GM19035 (cell line): ENCODE measurements at regions not wholly inside any gene's neighbourhood (a gene's known extent, or its start where the extent isn't known, plus 50 kb on each side); places are given as distances from the start of the nearest gene placed in this dataset.

Experiments
- ATAC-seq: cut with Tn5 transposase; IDR thresholded peaks from one replicate; pipeline ENCODE4 v1.9.1; 2021; ENCODE audit not compliant: unreplicated experiment

DNA sequence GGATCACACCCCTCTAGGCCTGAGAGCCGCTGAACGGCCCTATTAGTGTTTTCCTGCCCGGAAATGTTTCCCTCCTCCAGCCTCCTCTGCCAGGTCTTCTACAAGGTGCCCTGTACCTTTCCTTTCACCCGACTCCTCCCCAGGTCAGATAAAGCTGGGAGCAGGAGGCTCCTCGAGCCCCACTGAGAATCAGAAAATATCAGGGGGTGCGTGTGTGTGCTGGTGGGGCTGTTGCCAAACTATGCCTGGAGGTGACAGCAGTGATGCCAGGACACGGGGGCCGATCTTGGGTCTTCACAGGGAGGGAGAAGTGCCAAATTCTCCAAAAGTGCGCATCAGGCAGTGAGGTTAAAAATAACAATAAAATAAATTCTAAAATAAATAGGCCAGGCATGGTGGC lies 222.8 kb upstream of the RREB1 start:
- no peak for ATAC-seq

DNA sequence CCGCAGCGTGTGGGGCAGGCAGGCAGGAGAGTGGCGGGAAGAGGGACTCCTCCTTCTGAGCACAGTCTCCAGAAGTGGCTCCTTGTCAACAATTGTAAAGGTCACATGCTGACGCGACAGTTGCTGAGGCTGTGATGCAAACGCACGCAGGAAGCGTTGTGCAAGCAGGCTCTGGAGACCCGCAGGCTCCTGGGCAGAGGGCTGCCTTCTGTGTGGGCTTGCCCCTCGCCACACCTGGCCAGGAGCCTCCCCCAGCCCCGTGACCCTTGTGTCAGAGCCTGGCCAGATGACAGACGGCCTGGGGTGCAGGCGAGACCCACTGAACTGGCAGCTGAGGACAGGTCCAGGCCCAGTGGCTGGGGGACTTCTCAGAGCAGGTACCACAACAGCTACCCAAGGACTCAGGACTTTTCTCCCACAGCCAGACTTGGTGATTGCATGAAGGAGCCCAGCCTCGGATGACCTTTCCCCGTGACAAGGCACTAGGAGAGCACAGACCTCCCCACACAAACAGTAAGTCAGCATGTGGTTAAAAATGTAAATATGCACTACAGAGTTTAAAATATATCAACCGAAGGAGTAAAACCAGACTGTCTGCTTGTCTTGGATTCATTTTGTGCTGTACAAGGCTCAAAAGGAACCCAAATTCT lies 222.1 kb upstream of the RREB1 start:
- no peak for ATAC-seq

DNA sequence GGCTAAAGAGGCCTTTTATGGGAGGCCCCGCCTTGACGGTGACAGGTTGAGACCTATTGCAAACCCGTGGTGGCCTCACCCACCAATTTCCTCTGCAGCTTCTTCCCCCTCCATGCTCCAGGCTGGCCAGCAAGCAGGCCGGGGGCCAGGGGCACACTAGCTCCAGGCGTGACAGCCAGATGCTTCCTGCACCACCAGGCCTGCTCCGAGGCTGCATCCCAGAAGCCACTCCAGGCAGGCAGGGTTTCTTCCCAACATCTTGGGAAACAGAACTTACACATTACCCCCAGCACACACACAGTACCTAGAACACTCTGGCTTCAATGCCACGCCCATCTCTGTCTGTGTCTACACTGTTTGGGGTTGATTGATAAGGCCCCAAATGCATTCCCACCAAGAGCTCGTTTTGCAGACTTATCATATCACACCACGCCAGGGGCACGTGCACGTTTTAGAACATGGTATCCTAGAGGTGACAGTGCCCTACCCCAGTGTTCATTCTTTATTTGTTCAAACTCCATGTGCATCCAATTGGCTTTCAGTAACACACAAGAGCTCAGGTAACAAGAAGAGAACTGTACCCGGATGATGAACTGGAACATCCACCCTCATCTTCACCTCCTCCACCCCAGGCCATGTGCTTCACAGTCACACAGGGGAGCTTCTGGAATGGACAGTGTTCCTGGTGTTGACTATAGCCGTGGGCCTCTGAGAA lies 221.4 kb upstream of the RREB1 start:
- ATAC-seq = no peak

DNA sequence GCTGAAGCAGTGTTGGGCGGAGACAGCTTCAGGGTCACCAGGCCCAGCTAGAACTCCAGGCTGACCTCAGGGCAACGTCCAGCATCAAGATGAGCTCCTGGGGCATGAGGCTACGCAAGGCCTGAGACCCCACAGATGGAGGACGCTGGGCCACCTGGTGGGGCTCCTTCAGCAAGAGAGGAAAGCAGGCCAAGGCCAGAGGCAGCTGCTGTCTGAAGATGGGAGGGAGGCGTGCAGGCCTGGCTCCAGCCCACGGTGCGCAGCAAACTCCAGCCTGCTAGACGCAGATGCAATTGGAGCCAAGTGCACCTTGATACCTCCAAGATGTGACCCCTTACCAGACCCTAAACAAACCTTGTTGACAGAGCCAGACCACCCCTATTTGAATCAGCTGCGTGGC lies 220.9 kb upstream of the RREB1 start:
- no peak for ATAC-seq

DNA sequence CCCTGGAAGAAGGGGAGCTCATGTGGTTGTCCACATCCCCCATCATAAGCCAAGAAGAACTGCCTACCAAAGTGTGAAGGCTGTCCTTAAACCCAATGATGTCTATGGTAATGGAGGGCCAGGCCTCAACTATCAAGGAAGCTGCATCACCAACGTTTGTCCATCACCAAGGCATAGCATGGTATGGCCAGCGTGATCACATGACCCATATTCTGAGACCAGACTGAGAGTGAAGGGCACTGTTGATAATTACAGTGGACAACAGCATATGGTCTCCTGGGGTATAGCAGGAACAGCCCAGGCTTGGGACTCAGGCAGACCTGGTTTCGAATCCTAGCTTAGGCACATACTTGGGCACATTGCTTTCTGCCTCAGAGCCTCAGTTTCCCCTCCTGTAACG lies 218.2 kb upstream of the RREB1 start:
- no peak for ATAC-seq

DNA sequence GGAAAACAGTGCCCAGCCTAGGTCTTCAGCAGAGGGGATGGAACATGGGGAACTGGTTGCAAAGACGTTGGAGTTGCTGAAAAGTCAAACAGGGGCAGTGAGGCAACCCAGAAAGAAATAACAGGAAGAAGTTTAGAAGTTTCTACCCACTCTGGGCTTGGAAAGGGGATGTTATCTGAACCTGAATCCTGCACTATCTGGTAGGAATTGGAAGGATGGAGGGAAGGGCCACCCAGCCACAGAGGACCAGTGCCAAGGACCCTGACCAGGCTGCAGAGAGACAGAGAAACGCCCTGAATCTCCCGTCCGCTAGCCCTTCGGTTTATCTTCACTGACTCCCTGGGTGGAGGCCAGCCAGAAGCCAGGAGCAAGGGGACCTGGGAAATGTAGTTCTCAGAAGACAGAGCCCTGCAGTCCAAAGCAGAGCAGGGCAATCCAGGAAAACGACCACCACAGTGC lies 217.3 kb upstream of the RREB1 start:
- ATAC-seq = no peak

DNA sequence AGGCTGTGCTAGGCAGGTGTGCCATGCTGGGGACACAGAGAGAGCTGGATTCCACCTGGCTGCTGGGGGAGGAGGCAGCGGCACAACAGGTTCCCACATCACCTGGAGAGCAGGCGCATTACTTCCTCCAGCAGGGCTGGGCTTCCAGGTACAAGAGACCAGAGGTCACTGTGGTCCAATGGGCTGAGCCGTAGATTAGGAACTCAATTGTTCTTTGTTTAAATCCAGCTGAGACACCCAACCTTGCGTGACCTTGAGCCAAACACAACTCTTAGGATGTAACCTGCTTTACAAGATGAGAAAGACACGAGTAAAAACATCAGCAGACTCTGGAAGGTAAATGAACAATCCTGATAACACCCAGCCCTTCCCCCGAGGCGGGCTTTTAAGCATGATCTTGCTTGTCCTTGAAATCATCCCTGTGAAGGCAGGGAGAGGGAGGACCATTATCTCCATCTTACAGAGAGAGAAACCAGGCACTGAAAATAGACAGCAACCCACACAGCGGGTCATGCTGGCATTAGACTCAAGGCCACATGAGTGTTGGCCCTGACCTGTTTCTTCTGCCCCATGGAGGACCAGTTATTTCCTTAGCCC lies 216.5 kb upstream of the RREB1 start:
- no peak for ATAC-seq

DNA sequence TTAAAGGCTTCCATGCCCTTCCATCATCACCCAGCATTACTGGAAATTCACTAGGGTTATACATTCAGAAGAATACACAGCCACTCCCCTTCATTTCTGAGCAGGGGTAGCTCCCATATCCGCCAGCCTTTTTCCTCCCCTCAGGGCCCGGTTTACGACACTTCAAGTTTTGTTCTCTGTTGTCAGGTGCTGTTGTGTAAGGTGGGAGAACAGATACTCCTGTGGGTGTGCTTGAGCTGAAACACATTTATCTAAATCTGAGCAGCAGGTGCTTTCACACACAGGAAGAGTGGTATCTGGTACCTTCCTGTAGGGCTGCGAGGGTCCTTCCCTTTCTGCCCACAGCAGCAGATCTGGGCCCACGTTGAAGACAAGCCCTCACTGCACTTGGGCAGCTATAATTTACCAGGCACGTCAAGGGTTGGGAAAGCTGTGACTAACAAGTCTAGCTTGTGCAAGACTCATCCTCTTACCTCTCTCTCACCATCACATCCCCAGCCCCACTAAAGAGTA lies 215.8 kb upstream of the RREB1 start:
- no peak for ATAC-seq

DNA sequence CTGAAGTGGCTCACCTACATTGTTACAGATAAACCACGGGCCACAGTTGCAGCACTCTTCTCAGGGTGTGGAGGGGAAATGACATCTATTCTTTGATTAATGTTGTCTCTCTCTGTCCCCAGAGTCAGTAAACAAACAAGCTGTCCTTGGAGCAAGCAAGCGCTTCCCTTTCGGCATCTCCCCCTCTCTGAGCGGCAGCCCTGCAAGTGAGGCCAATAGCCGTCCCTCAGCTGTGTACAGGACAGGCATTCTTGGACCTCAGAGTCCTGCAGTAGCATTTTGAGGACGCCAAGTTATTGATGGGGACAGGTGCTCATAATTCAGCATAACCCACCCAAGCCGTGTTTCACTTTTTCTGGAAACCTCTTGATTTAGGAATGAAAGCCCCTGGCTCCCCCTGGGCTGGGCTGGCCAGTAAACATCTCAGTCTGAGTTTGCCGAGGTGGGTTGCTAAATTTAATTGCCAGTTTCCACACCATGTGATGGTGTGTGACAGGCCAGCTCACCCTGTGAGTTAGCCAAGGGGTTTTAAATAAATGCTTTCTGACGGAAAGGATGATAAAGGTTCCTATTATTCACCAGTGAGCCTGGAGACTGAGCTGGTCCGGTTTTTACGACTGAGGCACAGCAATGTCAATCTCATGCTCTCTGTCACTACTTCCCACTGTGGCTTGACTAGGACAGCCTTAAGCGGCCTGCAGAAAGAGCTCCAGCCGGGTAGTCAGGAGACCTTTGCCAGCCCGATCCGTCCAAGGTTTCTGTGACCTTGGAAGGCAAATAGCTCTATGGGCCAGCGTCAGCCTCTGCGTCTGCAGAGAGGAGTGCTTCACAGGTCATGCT lies 214.8 kb upstream of the RREB1 start:
- no peak for ATAC-seq

DNA sequence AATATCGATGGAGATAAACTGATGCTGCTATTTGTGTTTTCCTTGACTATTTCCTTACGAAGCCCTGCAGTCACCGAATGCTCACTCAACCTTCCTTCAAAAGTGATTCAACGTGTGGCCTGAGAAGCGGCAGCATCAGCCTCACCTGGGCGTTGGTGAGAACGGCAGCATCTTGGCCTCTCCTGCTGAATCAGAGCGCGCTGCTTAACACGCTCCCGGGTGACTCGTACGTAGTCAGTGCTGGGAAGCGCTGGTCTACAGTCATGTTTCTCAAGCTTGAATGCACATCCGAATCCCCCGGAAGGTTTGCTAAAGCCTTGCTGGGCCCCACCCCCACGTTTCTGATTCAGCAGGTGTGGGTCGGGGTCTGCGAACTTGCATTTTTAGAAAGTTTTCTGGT lies 214.1 kb upstream of the RREB1 start:
- ATAC-seq = no peak

DNA sequence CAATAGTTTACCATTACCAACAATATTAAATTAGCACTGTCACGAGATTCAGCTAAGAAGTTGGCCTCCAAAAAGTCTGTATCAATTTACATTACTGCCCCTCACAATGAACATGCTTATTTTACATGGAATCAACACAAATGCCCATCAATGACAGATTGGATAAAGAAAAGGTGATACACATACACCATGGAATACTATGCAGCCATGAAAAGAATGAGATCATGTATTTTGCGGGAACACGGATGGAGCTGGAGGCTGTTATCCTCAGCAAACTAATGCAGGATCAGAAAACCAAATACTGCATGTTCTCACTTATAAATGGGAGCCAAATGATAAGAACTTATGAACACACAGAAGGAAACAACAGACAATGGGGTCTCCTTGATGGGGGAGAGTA lies 211.8 kb upstream of the RREB1 start:
- ATAC-seq = no peak

DNA sequence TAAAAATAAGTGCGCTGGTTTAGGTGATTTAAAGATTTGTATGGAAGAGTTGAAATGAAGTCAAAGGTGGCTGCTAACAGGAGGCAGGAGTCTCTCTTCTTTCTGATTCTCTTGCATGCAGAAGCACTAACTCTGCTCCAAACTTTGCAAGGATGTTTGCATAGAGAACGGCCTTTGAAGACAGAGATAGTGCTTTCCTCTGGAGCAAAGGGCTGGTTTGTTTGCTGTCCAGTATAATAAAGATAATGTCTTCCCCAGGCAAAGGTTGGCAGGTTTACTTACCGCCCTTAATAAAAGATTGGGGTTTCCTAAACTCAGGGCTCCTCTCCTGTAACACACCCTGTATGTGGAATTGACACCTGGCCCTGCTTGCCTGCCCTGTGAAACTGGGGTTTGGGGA lies 210.6 kb upstream of the RREB1 start:
- ATAC-seq = no peak

DNA sequence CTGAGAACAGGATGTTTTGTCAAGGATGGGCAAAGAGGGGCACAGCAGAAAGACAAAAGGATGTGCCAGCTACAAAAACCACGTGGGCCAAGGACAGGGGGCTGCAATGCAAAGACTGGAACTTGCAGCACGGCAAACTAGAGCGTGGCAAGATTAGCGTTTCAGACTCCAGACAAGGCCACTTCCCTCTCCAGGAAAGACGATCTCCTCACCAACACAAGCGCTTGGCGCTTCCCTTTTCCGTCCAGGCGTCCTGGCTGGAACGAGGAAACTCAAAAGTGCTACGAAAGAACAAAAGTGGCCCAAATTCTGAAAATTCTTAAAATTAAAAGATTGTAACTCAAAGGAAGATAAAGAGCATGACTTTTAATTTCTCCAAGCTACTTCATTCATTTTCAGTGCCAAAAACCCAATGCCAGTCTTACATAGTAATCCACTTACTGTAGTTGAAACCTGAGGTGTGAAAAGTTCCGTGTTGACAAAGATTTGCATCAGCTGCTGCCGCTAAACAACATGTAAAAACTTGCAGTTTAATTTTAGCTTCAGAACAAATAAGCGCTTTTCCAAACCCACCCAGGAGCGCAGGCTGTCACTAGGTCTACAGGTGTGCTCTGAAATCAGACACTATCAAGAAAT lies 207.1 kb upstream of the RREB1 start:
- ATAC-seq = no peak

DNA sequence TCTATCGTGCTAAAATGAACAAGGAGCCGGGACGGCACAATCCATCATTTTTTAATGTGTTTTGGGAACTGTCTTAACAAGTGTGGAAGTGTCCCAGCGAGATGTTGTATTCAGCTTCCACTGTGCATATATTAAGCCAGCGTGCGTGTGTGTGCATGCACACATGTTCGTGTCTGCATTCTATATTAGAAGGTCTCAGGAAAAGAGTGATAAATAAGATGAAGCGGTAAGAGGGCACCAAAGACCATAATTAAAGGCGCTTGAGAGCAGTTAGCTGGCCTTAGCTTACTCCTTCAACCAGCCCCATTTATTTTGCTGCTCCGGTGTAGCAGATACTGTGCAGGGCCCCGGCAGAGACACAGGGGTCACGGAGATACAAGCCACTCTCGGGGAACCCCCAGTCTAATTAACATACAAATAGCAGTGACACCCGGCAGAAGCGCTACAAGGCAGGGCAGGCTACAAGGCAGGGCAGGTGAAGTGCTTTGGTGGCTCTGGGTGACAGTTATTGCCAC lies 206.5 kb upstream of the RREB1 start:
- no peak for ATAC-seq

DNA sequence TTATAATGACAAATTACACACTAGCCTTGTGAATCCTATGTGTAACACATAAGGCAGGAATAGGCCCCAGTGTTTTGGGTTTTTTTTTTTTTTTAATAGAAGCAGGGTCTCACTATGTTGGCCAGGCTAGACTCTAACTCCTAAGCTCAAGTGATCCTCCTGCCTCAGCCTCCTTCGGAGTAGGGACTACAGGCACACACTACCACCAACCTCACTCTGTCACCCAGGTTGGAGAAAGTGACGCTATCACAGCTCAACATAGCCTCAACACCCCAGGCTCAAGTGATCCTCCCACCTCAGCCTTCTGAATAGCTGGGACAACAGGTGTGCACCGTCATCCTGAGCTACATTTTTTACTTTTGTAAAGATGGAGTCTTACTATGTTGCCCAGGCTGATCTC lies 205.8 kb upstream of the RREB1 start:
- no peak for ATAC-seq

DNA sequence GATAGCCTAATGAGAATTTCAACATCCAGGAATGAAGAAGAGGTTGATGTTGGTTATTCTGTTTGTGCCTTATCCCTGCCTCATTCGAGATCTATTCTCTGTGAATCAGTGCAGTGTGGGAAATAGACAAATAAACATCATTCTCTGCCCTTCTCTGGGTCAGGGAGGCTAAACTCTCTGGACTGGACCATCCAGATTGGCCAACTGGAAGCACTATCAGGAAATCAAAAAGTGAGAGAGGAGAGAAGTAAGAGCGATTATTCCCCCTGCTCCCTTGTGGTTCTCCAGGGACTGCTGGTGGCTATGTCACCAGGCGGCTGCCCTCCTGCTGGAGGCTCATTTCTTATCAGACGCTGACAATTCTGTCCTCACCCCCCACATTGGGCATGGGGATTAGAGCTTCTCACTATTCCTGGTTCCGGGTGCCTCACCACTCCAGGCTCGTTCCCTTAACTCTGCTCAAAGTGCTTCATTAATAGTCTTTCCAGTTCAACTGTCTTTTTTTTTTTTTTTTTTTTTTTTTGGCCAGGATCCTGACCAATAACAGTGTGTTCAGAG lies 201.7 kb upstream of the RREB1 start:
- no peak for ATAC-seq

DNA sequence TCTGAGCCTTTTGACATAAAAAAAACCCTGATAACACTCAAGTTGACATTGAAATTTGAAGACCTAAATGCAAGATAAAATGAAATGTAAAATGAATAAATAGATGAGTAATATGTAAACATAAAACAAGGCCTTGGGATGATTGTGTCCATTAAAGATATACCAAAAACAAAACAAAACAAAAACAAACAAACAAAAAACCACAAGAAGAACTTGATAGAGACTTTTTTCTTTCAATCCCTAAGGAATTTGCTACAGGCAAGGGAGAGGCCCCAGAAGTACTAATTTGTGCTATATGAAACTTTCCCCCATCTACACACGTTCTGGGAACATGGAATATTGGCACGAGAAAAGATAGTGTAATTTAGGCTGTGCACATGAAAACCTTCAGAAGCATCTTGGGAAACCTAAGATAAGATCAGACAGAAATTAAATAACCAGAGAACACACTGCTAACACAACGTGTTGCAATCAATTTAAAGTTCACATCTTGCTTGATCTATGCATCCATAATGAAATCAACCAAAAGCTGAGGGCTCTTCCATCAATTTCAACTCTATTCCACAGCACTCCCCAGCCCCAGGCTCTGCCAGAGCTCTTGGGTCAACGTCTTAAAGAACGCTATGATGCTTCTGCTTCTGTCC lies 201.1 kb upstream of the RREB1 start:
- no peak for ATAC-seq

DNA sequence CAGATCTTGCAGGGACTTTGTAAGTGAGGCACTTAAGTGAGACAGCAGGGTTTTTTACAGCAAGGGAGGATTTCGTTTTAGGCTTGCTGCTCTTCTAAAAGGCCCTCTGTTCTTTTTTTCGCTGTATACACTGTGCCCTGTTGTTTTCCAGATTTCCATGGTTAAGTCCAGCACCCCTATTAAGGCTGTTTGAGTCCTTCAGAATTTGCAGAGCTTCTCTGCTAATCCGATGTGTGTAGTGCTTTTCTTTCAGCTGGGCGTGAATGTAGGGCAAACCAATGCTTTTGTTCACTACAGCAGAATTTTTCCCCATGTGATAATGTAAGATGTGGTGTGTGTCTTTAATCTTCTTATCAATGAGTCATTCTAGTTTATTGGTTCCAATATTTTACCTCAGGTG lies 200.5 kb upstream of the RREB1 start:
- ATAC-seq = no peak

DNA sequence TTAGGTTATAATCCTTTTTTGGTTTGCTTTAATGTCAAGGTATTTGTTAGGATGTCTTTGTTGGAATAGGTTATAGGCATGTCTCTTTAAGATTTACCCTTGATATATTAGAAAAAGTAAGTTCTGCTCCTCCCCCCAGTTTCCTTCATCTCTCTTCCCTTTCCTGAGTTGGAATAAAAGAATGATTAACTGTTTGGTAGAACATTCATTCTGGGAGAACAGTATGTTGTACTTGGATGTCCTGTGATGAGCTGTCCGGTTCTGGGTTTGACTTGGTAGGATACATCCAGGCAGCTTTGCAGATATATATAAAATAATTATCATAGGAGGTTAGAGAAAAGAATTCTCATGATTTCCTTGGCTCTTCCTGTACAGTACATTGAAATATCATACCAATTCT lies 199.6 kb upstream of the RREB1 start:
- no peak for ATAC-seq

DNA sequence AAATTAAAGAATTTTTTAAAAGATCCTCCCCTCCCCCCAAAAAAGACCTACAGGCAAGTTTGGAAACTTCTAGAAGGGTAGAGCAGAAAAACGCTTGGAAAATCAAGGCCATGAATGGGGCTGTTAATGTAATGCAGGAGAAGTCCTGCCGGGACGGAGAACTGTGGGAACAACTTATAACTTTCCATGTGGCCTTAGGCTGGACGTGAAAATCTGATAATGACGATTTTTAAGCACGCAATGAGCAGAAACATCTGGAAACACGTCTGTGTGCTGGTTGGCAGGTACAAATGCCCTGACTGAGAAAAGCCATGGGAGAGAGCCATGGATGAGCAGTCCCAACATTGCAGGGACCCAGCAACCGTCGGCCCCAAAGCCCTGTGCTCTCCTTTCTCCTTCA lies 198.7 kb upstream of the RREB1 start:
- ATAC-seq = no peak
